NCI-H1105 (cell line): ENCODE measurements at regions not wholly inside any gene's neighbourhood (a gene's known extent, or its start where the extent isn't known, plus 50 kb on each side); places are given as distances from the start of the nearest gene placed in this dataset.
A peak's percentile ranks its signal among the peaks of the same experiment; 100 is the strongest.

Experiments
- DNase-seq: peaks from one replicate; lab custom pipeline; 2025; lab: John Stamatoyannopoulos, UW

GRCh38 chr7:28292834-28293526 lies 112.4 kb upstream of the JAZF1 start:
- no peak for DNase-seq

GRCh38 chr7:28293527-28293835 lies 112.9 kb upstream of the JAZF1 start:
- no peak for DNase-seq

DNA sequence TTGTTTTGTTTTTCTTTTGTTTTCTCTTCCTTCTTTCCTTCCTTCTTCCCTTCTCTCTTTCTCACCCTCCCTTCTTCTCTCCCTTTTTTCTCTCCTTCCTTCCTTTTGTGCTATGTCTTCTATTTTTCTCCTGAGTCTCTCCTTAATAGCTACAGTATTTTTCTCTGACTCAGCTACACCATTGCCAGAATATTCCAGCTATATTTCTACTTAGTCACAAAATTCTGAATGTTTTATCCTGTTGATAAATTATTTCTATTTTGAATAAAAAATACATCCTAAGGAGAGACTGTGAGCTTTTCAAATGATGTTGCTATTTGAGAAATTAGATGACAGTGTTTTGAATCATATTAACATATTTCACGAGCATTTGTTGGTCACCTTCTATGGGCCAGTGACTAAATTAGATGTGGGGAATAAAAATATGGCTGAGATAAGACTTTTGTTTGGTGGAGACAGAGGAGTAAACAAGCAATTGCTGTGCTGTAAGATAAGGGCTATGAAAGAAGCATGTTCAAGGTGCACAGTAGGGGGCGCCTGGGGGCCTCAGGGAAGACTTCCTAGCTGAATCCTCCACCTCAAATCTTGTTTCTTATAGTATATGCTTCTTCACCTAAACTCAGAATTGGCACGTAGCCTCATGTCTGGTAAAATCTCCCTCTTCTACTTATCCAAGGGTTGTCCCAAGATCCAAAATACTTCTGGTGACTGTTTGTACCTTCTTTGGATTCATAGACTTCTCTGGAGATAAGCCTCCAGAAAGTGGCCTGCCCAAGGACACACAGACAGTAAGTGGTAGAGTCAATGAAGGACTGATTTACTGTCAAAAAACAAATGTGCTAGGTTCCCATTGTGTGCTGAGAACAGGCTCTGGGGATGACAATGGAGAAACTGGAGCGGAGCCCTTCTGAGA lies 115.5 kb upstream of the CREB5 start:
- peak; percentile 22 for DNase-seq

- no peak for DNase-seq
These were observed 114.4 kb upstream of the CREB5 start for GRCh38 chr7:28297801-28298459.

- DNase-seq, result peak; percentile 63
These were observed 113.3 kb upstream of the CREB5 start for GRCh38 chr7:28298870-28299518.

GRCh38 chr7:28299556-28299955 lies 112.8 kb upstream of the CREB5 start:
- DNase-seq, result no peak

GRCh38 chr7:28300488-28300887 lies 111.8 kb upstream of the CREB5 start:
- no peak for DNase-seq

DNA sequence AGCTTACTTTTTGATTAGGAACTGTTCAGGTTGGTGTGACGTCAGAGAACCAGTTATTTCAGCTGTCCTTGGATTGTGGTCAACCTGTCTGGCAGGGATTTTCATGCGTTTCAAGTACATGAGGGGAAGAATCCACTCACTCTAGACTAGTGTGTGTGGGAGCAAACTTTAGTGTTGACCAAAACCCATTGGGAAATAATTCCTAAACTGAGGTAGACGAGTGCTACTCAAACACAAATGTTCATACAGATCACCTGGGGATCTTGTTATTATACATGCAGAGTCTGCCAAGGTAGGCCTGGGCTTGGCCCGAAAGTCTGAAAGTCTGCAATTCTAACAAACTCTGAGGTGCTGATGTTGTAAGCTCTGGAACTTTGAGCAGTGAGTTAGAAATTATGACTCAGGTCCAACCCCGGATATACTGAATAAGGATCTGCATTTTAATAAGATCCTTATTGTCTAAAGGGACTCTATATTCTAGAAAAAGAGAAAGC lies 111.1 kb upstream of the CREB5 start:
- DNase-seq, result no peak

- DNase-seq, result no peak
These were observed 108.0 kb upstream of the CREB5 start for GRCh38 chr7:28304290-28304689.

GRCh38 chr7:28309704-28310459 lies 102.4 kb upstream of the CREB5 start:
- DNase-seq, result no peak

- DNase-seq, result no peak
These were observed 101.9 kb upstream of the CREB5 start for GRCh38 chr7:28310460-28310848.

DNA sequence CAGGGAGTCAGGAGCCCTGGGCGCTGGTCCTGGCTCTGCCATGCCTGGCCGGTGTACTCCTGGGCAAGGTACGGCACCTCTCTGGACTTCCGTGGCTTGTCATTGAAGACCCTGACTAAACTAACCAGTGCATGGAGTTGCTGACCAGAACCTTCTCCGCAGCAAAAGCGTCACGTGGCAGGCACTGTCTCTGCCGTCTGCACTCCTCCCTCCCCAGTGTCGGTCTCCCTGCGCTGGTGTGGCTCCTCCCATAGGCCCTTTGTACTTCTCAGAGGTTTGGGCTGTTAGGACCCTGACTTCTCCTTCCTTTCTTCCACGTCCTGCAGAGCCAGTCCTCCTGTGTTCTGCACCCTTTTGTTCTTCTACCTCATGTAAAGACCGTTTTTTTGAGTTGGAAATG lies 100.6 kb upstream of the CREB5 start:
- no peak for DNase-seq

DNA sequence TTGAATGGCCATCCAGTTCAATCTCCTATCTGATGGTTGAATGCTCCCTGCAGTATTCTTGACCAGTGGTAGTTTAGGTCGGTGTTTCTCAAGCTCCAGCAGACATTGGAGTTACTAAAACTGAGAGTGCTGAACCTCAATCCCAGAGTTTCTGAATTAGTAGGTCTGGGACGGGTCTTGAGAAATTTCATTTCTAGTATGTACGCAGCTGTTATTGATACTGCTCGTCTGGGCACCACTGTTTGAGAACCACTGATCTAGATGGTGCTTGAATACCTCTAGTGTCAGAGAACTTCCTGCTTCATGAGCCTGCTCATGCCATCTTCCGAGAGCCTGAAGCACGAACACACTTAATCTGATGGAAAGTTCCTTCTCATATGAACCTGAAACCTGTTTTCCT lies 99.4 kb upstream of the CREB5 start:
- no peak for DNase-seq

GRCh38 chr7:28314841-28315240 lies 97.5 kb upstream of the CREB5 start:
- DNase-seq, result no peak

DNA sequence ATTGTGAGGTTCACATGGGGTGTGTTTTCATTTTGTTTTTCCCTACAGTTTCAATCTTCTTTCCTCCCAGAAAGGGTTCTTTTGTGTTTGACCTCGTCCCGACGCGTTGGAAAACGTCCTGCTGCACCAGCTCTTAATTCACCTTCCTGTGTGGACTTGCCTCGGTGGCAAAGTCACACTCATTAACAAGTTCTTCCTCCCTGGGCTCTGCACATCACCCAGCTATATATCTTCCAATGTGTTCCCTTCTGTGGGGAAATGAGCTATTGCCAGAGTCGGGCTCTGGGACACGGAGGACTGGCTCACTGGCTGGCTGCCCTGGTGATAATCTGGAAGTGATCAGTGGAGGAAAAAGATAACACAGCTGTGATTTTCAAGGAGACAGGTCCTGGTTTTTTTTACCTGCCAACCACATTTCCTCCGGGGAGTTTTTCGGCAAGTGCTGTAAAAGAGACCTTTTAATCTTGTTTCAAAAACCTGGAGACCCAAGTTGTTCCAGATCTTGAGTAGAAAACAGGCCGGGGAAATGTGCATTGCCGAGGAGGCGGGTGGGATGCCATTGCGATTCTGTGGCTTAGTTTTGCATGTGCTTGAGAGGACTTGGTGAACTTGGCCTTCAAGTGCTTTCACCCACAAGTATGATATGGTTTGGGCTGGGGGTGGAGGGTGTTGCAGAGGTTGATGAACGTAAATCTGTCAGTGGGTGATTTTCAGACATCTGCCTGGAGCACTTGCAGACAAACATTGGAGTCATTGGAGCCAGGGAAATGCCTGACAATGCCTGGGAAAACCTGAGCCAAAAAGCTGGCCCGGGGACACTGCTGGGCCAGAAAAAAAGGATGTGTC lies 96.5 kb upstream of the CREB5 start:
- DNase-seq, result no peak

GRCh38 chr7:28316489-28316888 lies 95.8 kb upstream of the CREB5 start:
- DNase-seq, result no peak

GRCh38 chr7:28318101-28318762 lies 94.1 kb upstream of the CREB5 start:
- no peak for DNase-seq

DNA sequence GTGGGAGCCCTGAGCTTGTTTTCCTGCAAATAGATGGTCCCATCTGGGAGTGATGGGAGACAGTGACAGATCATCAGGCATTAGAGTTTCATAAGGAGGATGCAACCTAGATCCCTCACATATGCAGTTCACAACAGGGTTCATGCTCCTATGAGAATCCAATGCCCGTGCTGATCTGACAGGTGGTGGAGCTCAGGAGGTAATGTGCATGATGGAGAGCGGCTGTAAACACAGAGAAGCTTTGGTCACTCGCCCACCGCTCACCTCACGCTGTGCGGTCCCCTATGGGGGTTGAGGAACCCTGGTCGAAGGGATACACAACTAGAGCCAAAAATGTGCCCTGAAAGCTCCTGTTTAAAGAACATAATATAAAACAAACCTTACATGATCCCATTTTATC lies 88.5 kb upstream of the CREB5 start:
- no peak for DNase-seq

- no peak for DNase-seq
These were observed 84.2 kb upstream of the CREB5 start for GRCh38 chr7:28328146-28328545.
